ENCODE measurements at regions not wholly inside any gene's neighbourhood (a gene's known extent, or its start where the extent isn't known, plus 50 kb on each side); places are given as distances from the start of the nearest gene placed in this dataset.
"Not testable (repeated sequence)": the region's sequence is repeated elsewhere in the genome, so short reads cannot be mapped to it uniquely, and the experiment has no call there.

- no peak for DNase-seq
- no peak for ATAC-seq
- no peaks in the 10 kb centered on the region for H3K27me3 Mint-ChIP-seq
- Histone ChIP-seq H3K4me3 (ENCODE audit: low read length) (no peak overlapping the region), H3K27me3 (ENCODE audit: control insufficient read depth in 2 of 2, insufficient read depth in 2 of 2, low read length in 2 of 2) (no peaks in the 10 kb centered on the region), H3K4me1 (ENCODE audit: control insufficient read depth in 2 of 2, insufficient read depth in 2 of 2, low read length in 2 of 2) (no peaks in the 10 kb centered on the region), H3K27ac (ENCODE audit: low read depth, low read length) (no peak overlapping the region), H3K36me3 (ENCODE audit: control insufficient read depth in 2 of 3, insufficient read depth in 3 of 3, low read length in 3 of 3) (no peaks in the 10 kb centered on the region), H3K9me3 (ENCODE audit: control insufficient read depth in 2 of 3, low read length in 3 of 3) (no peaks in the 10 kb centered on the region)
- POLR2A ChIA-PET, result no interaction called here
- H3K36me3 Mint-ChIP-seq, result peaks cover 0 to 5% (median 0%) of the 10 kb centered on the region in 5 donors
- CTCF ChIA-PET, result no interaction called here
- H3K4me1 Mint-ChIP-seq, result no peaks in the 10 kb centered on the region
- H3K9me3 Mint-ChIP-seq, result peaks cover 0 to 34% (median 8%) of the 10 kb centered on the region in 11 donors
- H3K4me3 Mint-ChIP-seq, result no peak overlapping the region
- intact Hi-C loops (cut with micrococcal nuclease), result no loop called here
- H3K27ac Mint-ChIP-seq, result no peak overlapping the region
These were observed 415.9 kb upstream of the TMPRSS15 start for GRCh38 chr21:18819507-18819906.

- Histone ChIP-seq H3K27me3 (ENCODE audit: control insufficient read depth in 2 of 2, insufficient read depth in 2 of 2, low read length in 2 of 2) (no peaks in the 10 kb centered on the region), H3K4me3 (ENCODE audit: low read length) (no peak overlapping the region), H3K4me1 (ENCODE audit: control insufficient read depth in 2 of 2, insufficient read depth in 2 of 2, low read length in 2 of 2) (no peaks in the 10 kb centered on the region), H3K36me3 (ENCODE audit: control insufficient read depth in 2 of 3, insufficient read depth in 3 of 3, low read length in 3 of 3) (no peaks in the 10 kb centered on the region), H3K9me3 (ENCODE audit: control insufficient read depth in 2 of 3, low read length in 3 of 3) (no peaks in the 10 kb centered on the region), H3K27ac (ENCODE audit: low read depth, low read length) (no peak overlapping the region)
- no peaks in the 10 kb centered on the region for H3K4me1 Mint-ChIP-seq
- intact Hi-C loops (cut with micrococcal nuclease), result no loop called here
- DNase-seq (no peak), ATAC-seq (no peak)
- no peaks in the 10 kb centered on the region for H3K27me3 Mint-ChIP-seq
- ChIA-PET POLR2A (no interaction called here), CTCF (no interaction called here)
- H3K9me3 Mint-ChIP-seq, result peaks cover 0 to 19% (median 7%) of the 10 kb centered on the region in 11 donors
- no peak overlapping the region for H3K4me3 Mint-ChIP-seq
- no peaks in the 10 kb centered on the region for H3K36me3 Mint-ChIP-seq
- H3K27ac Mint-ChIP-seq, result no peak overlapping the region
These were observed 423.0 kb upstream of the TMPRSS15 start for GRCh38 chr21:18826562-18826961.

DNA sequence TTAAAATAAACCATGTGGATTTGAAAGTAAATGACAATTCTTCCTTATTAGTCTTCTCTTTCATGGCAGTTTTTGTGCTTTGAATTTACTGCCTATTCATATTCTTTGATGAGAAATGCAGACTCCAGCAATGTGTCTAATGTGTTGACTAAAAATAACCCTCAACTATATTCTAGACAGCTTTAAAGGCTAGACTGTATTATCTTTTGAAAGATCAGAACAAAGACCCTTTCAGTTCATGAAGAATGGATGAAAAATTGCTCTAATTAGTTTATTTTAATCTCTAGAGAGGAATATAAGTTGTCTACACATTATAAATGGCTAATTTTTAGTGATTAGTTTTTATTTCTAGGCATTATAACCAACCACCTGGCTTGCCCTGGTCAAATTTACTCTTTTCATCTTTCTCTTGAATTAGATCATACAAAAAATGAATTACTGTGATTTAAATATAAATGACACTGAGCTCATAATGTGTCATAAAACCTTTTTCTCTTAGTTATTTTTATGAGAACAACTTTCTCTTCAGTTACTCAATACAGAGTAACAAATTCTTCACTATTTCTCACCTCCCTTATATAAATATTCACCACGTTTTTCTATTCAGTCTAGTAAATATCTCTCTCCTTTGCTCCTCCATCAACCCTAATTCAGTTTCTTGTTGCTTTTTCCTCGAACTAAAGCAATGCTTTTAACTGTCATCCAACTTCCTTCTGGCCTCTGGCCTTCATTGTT, 428.5 kb upstream of the TMPRSS15 start:
- DNase-seq (no peak), ATAC-seq (no peak)
- no peak overlapping the region for H3K27ac ChIP-seq (ENCODE audit: low read depth, low read length)
- intact Hi-C loops (cut with micrococcal nuclease), result no loop called here
- H3K27me3 ChIP-seq (ENCODE audit: control insufficient read depth in 2 of 2, insufficient read depth in 2 of 2, low read length in 2 of 2), result no peaks in the 10 kb centered on the region
- Mint-ChIP-seq H3K4me1 (no peaks in the 10 kb centered on the region), H3K4me3 (no peak overlapping the region), H3K27ac (no peak overlapping the region), H3K9me3 (peaks cover 0 to 25% (median 6%) of the 10 kb centered on the region in 11 donors), H3K36me3 (no peaks in the 10 kb centered on the region), H3K27me3 (no peaks in the 10 kb centered on the region)
- no peaks in the 10 kb centered on the region for H3K36me3 ChIP-seq (ENCODE audit: control insufficient read depth in 2 of 3, insufficient read depth in 3 of 3, low read length in 3 of 3)
- no peak overlapping the region for H3K4me3 ChIP-seq (ENCODE audit: low read length)
- CTCF ChIA-PET, result interaction anchor here (0.6 kb wide), 1 partner anchor 10 kb away, joined by 3 read pairs; no protein-coding TSS in a partner anchor
- no peaks in the 10 kb centered on the region for H3K9me3 ChIP-seq (ENCODE audit: control insufficient read depth in 2 of 3, low read length in 3 of 3)
- POLR2A ChIA-PET, result no interaction called here
- no peaks in the 10 kb centered on the region for H3K4me1 ChIP-seq (ENCODE audit: control insufficient read depth in 2 of 2, insufficient read depth in 2 of 2, low read length in 2 of 2)

GRCh38 chr21:18832950-18833349, 429.4 kb upstream of the TMPRSS15 start:
- DNase-seq, result no peak
- no peaks in the 10 kb centered on the region for H3K36me3 ChIP-seq (ENCODE audit: control insufficient read depth in 2 of 3, insufficient read depth in 3 of 3, low read length in 3 of 3)

GRCh38 chr21:18834121-18834520, 430.5 kb upstream of the TMPRSS15 start:
- H3K27me3 Mint-ChIP-seq; H3K4me1 ChIP-seq (ENCODE audit: control insufficient read depth in 2 of 2, insufficient read depth in 2 of 2, low read length in 2 of 2); DNase-seq; H3K27ac Mint-ChIP-seq; H3K9me3 ChIP-seq (ENCODE audit: control insufficient read depth in 2 of 3, low read length in 3 of 3); ATAC-seq; H3K4me1 Mint-ChIP-seq; H3K27ac ChIP-seq (ENCODE audit: low read depth, low read length); H3K4me3 ChIP-seq (ENCODE audit: low read length); H3K27me3 ChIP-seq (ENCODE audit: control insufficient read depth in 2 of 2, insufficient read depth in 2 of 2, low read length in 2 of 2); POLR2A ChIA-PET; H3K36me3 Mint-ChIP-seq; H3K4me3 Mint-ChIP-seq; CTCF ChIA-PET; intact Hi-C loops (cut with micrococcal nuclease); H3K36me3 ChIP-seq (ENCODE audit: control insufficient read depth in 2 of 3, insufficient read depth in 3 of 3, low read length in 3 of 3): not testable (repeated sequence)
- peaks cover 0 to 26% (median 8%) of the 10 kb centered on the region in 11 donors for H3K9me3 Mint-ChIP-seq

More at GRCh38 chr21:18832950-18833349, 429.4 kb upstream of the TMPRSS15 start:
- H3K4me1 Mint-ChIP-seq, result no peaks in the 10 kb centered on the region
- Histone ChIP-seq H3K4me1 (ENCODE audit: control insufficient read depth in 2 of 2, insufficient read depth in 2 of 2, low read length in 2 of 2) (no peaks in the 10 kb centered on the region), H3K27me3 (ENCODE audit: control insufficient read depth in 2 of 2, insufficient read depth in 2 of 2, low read length in 2 of 2) (no peaks in the 10 kb centered on the region), H3K9me3 (ENCODE audit: control insufficient read depth in 2 of 3, low read length in 3 of 3) (no peaks in the 10 kb centered on the region), H3K27ac (ENCODE audit: low read depth, low read length) (no peak overlapping the region), H3K4me3 (ENCODE audit: low read length) (no peak overlapping the region)
- H3K27ac Mint-ChIP-seq, result no peak overlapping the region
- POLR2A ChIA-PET, result no interaction called here
- no peaks in the 10 kb centered on the region for H3K36me3 Mint-ChIP-seq
- no peaks in the 10 kb centered on the region for H3K27me3 Mint-ChIP-seq
- intact Hi-C loops (cut with micrococcal nuclease), result no loop called here
- H3K4me3 Mint-ChIP-seq, result no peak overlapping the region
- ATAC-seq, result no peak
- H3K9me3 Mint-ChIP-seq, result peaks cover 0 to 25% (median 6%) of the 10 kb centered on the region in 11 donors
- CTCF ChIA-PET, result no interaction called here

- H3K27me3 ChIP-seq (ENCODE audit: control insufficient read depth in 2 of 2, insufficient read depth in 2 of 2, low read length in 2 of 2), result no peaks in the 10 kb centered on the region
- CTCF ChIA-PET, result no interaction called here
- H3K36me3 ChIP-seq (ENCODE audit: control insufficient read depth in 2 of 3, insufficient read depth in 3 of 3, low read length in 3 of 3), result no peaks in the 10 kb centered on the region
- Mint-ChIP-seq H3K27ac (no peak overlapping the region), H3K36me3 (no peaks in the 10 kb centered on the region), H3K4me3 (no peak overlapping the region), H3K9me3 (peaks cover 0 to 26% (median 6%) of the 10 kb centered on the region in 11 donors), H3K4me1 (no peaks in the 10 kb centered on the region), H3K27me3 (no peaks in the 10 kb centered on the region)
- no peaks in the 10 kb centered on the region for H3K4me1 ChIP-seq (ENCODE audit: control insufficient read depth in 2 of 2, insufficient read depth in 2 of 2, low read length in 2 of 2)
- no peak overlapping the region for H3K4me3 ChIP-seq (ENCODE audit: low read length)
- no peaks in the 10 kb centered on the region for H3K9me3 ChIP-seq (ENCODE audit: control insufficient read depth in 2 of 3, low read length in 3 of 3)
- DNase-seq, result no peak
- POLR2A ChIA-PET, result no interaction called here
- ATAC-seq, result no peak
- no peak overlapping the region for H3K27ac ChIP-seq (ENCODE audit: low read depth, low read length)
- intact Hi-C loops (cut with micrococcal nuclease), result no loop called here
These were observed 436.7 kb upstream of the TMPRSS15 start for GRCh38 chr21:18840239-18840638.

- H3K36me3 Mint-ChIP-seq; H3K4me3 Mint-ChIP-seq; CTCF ChIA-PET; H3K36me3 ChIP-seq (ENCODE audit: control insufficient read depth in 2 of 3, insufficient read depth in 3 of 3, low read length in 3 of 3); H3K27ac Mint-ChIP-seq; POLR2A ChIA-PET; H3K4me3 ChIP-seq (ENCODE audit: low read length); intact Hi-C loops (cut with micrococcal nuclease); H3K4me1 Mint-ChIP-seq; H3K9me3 ChIP-seq (ENCODE audit: control insufficient read depth in 2 of 3, low read length in 3 of 3); H3K27me3 Mint-ChIP-seq; H3K27ac ChIP-seq (ENCODE audit: low read depth, low read length); DNase-seq; H3K27me3 ChIP-seq (ENCODE audit: control insufficient read depth in 2 of 2, insufficient read depth in 2 of 2, low read length in 2 of 2); ATAC-seq; H3K4me1 ChIP-seq (ENCODE audit: control insufficient read depth in 2 of 2, insufficient read depth in 2 of 2, low read length in 2 of 2): not testable (repeated sequence)
- H3K9me3 Mint-ChIP-seq, result peaks cover 1 to 33% (median 12%) of the 10 kb centered on the region in 11 donors
These were observed 454.0 kb upstream of the TMPRSS15 start for GRCh38 chr21:18857606-18858005.
